DMS79 (cell line): ENCODE measurements at regions not wholly inside any gene's neighbourhood (a gene's known extent, or its start where the extent isn't known, plus 50 kb on each side); places are given as distances from the start of the nearest gene placed in this dataset.
"Not testable (repeated sequence)": the region's sequence is repeated elsewhere in the genome, so short reads cannot be mapped to it uniquely, and the experiment has no call there.

Experiments used
- DNase-seq: peaks from one replicate; lab custom pipeline; 2025; lab: John Stamatoyannopoulos, UW

DNA sequence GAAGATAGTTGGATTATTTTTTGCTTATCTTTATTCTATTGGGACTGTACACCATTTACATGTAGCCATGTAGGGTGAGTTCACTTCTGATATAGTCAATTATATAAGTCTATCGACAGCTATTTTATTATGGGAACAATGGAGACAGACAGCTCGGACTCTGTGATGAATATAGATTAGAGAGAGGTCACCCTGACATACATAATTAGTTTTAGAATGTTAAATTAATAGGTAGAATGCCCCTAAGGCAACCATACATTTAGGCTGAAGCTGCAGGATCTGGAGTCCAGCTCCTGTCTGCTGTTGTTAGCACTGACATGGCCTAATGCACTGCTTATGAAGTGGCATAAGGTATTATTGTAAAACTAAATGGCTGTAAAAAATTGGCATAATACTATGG, 700.8 kb downstream of the MAT2B start:
- no peak for DNase-seq

DNA sequence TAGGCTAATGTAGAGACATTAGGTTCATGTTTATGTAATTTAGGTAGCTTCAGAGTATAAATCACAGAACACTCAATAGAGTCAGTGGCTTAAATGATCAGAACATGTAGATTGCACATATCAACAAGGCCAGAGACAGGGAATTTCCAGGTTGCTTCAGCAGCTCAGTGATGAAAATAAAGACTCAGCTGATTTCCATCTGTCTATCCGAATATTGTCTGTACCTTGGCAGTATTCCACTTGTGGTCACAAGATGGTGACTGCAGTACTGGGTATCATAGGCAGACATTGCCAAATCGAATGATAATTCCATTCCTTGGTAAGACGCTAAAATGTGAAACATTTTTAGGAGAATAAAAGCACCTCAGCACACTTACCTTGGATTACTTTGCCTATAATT, 702.2 kb downstream of the MAT2B start:
- DNase-seq: no peak

DNA sequence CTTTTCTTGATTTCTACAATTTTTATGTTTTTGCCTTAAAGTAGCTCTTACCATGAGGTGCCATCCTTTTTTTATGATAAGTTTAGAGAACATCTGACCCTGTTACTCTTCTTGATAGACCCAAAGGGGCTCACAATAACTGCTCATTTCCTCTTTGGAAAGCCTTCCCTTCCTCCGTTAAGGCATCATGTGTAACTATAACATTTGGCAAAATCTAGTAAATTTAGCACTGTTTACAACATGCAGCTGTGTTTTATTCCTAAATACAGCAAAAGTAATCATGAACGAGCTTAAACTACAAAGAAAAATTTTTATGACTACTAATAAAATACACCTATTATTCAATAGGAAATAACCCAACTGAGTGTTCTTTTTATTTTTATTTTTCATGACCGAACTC, 705.1 kb downstream of the MAT2B start:
- no peak for DNase-seq

DNA sequence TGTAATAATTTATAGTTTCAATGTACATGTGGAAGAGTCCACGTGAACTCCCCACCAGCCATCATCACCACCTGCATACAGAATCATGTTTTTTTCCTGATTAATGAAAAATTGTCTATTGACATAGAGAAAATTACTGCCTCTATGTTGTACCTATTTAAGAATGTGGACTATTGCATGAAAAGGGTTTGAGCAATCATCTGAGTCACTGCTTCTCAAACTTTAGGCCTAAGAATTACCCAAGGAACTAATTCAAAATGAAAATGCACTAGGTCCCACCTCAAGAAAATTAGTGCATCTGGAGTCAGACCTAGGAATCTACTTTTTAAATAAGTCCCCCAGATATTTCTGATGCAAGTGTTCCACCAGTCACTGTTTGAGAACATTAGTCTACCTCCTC, 709.3 kb downstream of the MAT2B start:
- DNase-seq: no peak

DNA sequence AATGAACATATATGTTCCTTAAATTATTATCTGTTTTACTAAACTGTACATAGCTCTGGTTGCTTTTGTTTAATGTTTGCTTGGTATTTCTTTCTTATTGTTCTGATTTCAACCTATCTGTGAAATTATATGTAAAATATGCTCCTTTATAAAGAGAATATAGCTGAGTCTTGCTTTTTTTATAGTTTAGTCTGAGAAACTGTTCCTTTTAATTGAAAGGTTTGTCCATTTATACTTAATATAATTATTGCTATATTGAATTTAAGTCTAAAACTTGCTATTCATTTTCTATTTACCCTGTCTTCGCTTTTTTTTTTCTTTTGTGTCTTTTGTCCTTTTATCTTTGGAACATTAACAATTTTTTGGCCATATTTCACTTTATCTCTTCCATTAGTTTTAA, 712.0 kb downstream of the MAT2B start:
- no peak for DNase-seq

DNA sequence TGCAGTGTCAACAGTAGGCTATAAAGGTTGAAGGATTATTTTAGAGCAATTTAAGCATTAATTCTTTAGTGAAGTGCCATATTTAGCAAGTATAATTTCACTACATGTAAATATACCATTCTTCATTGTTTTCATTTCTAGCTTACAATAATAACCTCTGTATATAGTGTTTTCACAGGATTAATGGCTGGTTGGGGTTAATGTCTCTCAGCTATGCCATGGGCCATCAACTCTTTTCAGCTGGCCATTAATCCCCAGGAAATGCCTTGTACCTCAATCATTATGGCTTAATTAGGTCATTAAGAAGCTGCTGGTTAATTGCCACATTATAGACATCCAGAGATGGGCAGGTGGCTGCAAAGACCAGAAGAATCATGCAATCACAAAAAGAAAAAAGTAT, 715.1 kb downstream of the MAT2B start:
- no peak for DNase-seq

DNA sequence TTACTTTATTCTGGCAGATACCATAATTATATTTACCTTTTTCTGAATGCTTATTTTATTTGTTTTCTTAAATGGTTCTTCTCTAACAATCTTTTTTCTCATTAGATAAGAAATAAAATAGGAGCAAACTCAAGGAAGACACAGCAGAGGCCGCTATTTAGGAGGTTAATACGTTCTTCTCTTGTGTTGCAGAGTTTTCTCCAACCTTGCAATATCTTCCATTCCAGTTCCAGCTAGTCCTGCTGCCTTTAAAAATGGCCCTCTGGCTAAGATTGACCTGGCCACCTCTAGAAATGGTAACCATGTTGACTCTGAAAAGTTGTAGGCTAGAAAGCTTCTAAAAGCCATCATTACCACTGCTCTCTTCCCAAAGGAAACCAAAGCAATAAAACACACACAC, 718.8 kb downstream of the MAT2B start:
- DNase-seq: no peak

DNA sequence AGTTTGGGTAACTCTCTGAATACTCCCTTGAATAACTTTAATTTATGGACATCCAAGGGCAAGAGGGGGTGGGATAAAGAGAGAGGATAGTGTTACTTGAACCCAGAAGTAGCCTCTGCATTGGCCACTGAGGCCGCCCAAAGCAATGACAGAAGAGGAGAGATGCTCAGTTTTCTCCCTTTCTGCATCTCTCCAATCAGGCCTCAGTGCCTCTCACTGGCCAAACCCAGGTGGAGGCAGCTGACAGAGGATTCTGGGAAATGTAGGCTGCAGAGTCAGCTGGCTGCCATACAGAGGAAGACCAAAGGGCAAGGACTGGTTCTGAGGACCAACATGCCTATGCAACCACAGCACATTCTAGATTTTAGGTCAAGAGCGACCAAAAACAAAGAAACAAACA, 719.4 kb downstream of the MAT2B start:
- no peak for DNase-seq

DNA sequence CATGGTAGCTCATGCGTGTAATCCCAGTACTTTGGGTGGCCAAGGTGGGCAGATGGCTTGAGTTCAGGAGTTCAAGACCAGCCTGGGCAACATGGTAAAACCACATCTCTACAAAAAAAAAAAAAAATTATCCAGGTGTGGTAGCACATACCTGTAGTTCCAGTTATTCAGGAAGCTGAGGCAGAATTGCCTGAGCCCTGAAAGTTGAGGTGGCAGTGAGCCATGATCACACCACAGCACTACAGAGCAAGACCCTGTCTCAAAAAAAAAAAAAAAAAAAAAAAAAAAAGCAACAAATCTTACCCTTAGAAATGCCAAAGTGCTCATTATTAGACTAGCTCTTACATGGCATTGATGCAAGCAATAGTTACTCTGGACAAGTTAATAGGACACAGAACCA, 724.9 kb downstream of the MAT2B start:
- no peak for DNase-seq

DNA sequence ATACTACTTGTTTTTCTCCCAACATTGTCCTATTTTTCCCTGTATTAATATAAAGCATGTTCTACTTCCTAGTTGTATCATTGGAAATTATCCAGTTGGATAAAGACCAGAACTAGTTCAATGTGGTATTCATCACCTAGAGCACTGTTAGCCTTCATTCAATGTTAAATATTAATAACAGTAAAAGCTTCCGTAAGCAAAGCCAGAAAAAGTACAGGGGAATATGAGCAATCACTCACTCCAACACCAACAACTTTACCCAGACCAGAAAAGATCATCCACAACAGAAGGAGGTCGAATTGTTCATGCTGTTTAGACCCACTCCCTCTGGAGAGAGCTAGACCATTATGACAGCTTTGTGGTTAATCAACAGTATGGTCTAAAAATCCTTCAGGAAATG, 728.4 kb downstream of the MAT2B start:
- no peak for DNase-seq

DNA sequence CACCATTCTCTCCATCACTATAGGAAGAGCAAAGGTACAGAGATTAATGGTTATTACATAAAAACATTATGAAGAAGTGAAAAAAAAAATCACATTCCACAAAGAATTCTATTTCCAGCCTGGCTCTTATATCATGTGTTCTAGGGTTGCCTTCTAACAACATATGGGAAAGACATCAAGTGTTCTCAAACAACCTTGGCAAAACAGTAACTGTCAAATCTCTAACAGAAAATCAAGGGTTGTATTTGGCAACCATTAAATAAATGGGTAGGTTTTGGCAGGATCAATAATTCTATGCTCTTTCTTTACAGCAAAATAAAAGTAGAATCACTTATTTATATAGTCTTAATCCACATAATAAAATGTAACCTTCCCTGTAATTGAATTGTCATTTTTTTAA, 728.9 kb downstream of the MAT2B start:
- no peak for DNase-seq

DNA sequence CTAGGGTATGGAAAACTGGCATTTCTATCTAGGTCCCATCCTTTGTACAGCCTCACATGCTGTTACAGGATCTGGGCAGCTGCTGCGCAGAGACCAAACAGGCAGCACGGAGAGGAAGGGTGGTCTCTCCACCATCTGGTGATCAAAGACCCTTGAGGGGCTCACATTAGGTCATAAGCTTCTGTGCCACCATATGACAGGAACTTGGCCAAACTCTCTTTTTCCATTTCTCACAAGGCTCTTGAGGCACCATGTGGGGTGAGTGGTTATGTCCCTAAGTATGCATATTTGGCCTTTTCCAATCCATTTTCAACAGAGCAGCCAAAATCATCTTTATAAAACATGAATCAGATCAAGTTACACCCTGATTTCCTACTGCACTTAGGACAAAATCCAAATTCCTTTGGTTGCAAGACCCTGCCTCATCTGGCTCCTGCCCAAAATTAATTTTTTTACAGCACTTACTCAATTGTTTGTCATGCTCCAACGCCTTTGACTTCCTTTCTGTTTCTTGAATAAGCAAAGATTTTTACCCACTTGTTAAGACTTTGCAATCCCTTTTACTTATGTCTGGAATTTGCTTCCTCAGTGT, 730.0 kb downstream of the MAT2B start:
- DNase-seq: no peak

DNA sequence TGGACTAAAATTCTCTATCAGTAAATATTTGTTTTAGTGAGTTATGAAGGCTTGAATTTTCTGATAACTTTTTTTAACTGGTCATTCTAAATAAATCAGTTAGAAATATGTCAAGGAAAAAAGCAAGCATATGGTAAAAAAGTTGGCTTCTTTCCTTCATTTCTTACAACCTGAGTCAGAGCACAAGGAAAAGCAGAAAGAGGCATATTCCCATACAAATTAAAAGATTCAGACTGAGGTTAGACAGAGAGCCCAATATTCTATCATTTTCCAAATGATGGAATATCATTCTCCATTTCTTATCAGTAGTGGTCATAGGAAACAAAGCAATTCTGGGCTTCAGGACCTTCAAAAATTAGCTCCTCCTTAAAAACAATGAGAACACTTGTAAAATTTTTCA, 732.1 kb downstream of the MAT2B start:
- no peak for DNase-seq

DNA sequence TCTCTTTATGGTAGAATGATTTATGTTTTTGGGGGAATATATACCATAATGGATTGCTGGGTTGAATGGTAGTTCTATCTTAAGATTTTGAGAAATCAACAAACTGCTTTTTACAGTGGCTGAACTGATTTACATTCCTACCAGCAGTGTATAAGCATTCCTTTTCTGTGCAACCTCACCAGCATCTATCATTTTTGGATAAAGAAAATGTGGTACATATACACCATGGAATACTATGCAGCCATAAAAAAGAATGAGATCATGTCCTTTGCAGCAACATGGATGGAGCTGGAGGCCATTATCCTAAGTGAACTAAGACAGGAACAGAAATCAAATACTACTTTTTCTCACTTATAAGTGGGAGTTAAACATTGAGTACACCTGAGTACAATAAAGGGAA, 746.4 kb downstream of the MAT2B start:
- DNase-seq: not testable (repeated sequence)

DNA sequence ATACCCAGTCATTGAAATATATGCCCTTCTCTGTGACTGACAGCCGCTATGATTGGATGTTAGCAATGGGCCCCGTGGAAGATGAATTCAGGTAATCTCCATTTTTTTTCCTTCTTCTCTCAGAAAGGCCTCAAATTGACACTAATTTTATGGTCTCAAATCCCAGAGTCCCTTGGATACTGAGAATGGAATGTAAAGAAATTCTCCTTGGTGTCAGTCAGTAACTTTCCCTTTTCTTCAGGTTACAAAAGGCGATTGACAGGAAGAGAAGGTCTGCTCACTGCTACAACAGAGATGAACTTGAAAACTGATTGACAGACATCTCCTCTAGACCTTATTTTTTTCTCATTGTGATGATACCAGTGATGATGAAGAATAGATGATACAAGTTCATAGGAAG, 748.3 kb downstream of the MAT2B start:
- no peak for DNase-seq

DNA sequence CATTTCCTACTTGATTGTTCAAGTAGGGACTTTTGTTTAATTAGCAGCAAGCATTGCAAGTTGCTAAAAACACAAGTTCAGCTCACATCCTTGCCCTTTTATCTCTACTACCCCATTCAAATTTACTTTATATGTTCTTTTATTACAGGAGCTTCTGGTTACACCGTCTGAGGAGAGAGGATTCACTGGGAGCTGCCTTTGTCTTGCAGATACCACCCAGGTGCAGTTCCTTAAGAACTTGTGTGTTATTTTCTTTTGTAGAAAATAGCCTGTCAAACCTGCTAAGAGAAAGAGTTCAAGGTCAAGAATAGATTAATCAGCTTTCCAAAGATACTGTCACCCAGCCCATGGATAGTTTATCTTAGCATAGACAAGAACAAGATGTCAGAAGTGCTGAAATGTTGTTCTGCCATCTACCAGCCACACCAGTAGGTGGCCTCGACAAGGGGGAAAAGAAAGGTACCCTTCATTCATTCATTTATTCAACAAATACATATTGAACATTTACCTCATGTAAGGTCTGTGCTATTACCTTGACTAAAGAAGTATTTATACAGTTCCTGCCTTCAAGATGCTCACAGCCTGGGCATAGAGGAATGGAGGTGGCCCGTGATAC, 750.3 kb downstream of the MAT2B start:
- DNase-seq: no peak

DNA sequence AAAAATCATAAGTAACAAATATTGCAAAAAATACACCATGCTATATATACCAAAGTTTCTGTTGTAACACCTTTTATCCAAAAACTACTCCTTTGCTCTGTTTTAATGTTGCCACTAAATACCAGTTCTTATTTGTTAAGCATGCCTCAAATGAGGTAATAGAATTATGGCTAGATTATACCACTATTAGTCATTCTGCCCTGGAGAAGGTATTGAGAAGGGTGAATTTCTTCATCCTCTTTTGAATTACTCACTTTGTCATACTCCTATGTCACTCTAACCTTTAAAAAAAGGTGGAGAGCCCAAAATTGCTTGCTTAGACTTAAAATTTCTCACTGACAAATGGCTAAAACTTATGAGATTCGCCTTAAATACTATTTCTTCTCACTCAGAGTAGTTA, 750.9 kb downstream of the MAT2B start:
- no peak for DNase-seq

DNA sequence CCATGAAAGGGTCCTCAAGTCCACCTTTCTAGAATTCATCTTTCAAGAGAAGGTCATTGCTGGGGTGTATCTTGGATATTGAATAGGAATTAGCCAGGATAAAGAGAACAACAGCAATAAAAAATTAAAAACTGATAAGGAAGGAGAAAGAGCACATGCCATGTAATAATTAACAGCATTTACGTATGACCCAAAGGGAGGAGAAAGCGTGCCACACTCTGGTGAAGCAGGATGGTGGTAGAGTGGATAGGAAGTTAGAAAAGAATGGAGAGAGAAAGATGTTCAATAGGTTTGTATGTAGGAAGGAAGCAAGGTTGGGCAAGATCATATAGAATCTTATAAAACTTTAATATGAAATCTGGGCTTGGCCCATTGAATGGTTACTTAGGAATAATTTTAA, 751.5 kb downstream of the MAT2B start:
- DNase-seq: no peak

DNA sequence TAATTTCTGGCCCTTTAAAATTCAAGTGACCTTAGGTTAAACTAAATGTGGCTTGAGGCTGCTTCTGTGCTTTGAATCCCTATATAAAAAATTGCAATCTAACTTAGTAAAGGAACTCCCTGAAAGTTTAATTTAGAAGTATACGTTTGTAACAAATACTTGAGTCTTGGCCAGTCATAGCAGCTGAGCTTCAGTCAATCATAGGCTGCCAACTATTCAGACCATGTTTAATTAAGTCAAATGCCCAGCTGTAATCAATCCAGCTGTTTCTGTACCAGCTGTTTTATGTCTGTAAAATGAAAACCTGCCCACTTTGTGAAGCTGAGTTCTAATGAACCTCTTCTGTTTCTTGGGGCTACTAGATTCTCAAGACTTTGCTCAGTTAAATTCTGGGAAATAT, 760.1 kb downstream of the MAT2B start:
- DNase-seq: no peak

DNA sequence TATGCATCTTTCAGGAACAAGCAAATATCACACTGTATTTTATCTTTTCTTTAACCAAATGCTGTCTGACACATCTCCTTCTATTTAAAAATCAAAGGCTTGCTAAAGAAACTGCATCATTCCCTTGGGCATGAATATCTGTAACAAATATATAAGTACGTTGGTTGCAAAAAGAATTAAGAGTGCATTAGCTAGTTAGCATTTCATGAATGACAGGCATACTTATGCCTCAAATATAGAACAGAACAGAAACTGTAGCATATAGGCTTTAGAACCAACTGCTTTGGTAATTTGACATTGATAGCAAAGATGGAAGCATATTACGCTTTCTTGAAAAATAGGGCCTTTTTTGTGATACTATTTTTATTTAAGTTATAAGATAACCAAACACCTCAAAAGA, 761.2 kb downstream of the MAT2B start:
- no peak for DNase-seq

DNA sequence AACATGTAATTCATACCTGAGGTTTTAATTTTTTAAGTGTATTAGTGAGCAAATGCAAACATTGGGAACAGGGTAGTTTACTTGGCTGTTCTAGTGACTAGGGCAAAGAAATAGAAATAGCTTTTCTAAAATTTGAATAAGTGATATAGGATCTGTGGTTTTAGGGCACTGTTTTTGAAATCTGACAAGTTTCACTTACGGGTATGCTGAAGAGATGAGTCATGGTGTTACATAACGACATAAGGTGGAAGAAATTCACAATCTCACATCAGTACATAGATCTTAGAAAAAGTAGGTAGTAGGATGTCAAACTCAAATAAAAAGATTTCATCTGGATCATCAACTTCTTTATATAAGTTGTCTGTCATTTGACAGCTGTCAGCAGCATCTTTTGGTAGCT, 772.3 kb downstream of the MAT2B start:
- no peak for DNase-seq

DNA sequence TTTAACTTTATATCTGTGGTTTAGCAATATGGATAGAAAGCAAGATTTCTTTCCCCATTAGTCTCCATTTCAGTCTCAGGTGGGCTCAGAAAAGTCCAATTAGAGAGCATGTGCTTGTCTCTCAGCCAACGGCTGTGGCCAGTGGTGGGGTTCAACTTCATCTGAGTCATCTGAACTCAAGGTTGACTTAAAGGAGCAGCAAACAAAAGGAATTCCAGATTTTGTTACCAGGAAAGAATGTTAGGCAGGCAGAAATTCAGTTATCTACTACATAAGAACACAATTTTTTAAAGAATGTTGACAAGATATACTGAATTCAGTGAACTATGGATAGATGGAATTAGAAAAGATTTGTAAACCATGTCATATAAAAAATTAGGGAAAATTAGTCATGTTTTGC, 784.1 kb downstream of the MAT2B start:
- no peak for DNase-seq

DNA sequence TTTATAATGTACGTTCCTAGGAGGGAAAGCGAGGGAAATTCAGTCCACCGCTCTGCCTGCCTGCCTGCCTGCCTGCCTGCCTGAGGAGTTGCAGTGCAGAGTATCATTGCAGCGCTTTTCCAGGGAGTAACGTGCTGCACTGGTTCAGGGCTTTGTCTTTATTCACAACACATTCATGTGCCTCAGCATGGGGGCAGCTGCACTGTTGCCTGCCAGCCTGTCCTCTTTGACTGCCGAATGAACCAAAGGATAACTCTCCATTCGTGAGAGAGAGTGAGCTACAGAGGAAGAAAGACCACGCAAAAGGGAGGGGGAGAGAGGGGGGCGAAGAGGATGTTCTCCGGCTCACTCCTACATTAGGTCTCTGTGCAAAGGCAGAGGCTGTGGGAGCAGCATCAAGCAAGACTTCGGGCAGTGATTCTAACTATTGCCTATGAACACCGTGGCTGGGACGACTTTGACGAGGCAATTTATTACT, 791.2 kb downstream of the MAT2B start:
- no peak for DNase-seq

DNA sequence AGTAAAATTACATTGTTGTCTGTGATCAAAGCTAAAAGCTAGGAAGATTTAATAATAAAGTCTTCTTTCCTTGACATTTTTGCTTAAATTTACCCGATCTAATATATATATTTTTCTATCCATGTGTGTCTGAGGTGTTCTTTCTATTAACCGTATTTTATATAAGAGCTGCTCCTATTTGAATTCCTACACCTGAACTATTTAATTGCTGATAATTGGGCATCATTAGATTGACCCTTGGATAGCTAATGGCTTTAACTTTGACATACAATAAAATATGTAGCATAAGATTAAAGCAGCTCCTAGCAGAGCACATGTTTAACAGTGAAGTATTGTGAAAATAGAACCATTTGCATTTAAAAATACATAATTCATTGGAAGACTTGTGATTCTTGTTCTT, 792.7 kb downstream of the MAT2B start:
- no peak for DNase-seq
